Esophagus squamous epithelium (tissue), 4 donors: ENCODE measurements at regions not wholly inside any gene's neighbourhood (a gene's known extent, or its start where the extent isn't known, plus 50 kb on each side); places are given as distances from the start of the nearest gene placed in this dataset.

ENCODE experiments used
- CTCF ChIP-seq, 6 experiments: fragments of 450-650 bp in 4 of 6; fragments of 200-600 bp in 2 of 6; sonication (generic) in 2 of 6; IDR thresholded peaks; one replicate each; pipeline ENCODE4 v1.5.1; 2016 to 2019; ENCODE audit warnings: antibody characterized with exemption in 6 of 6, mild to moderate bottlenecking in 4 of 6, moderate library complexity in 4 of 6
- POLR2A ChIP-seq, 4 donors: fragments of 450-650 bp; IDR thresholded peaks; one replicate each; pipeline ENCODE4 v1.6.1; 2017; ENCODE audit warnings: antibody characterized with exemption in 4 of 4, mild to moderate bottlenecking in 4 of 4, moderate library complexity in 3 of 4

DNA sequence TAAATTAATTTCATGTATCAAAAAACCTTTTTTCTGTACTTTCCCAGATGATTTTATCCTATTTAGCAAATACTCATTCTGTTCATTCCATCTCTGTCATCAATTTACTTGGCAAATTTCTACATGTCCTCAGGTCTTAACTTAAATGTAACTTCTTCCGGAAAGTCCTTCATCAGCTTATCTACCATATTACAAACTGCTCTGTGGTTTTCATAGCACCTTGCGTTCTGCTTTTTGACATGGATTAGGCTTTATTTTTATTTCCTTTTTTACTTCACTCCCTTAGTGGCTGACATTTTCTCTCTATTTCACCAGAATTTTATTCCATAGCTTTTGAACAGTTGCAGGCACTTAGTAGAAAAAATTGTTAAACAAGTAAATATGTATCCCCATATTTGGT, 1040.8 kb downstream of the TAF11L14 start:
- no peak for TF ChIP-seq CTCF (IDR thresholded peaks at IDR 0.05)
- no peak for TF ChIP-seq POLR2A (IDR thresholded peaks at IDR 0.05)
